ENCODE measurements at regions not wholly inside any gene's neighbourhood (a gene's known extent, or its start where the extent isn't known, plus 50 kb on each side); places are given as distances from the start of the nearest gene placed in this dataset.

- DNase-seq (ENCODE audit: low spot score): no peak
Observed at GRCh38 chr3:30331519-30331918, 274.9 kb upstream of the TGFBR2 start.

DNA sequence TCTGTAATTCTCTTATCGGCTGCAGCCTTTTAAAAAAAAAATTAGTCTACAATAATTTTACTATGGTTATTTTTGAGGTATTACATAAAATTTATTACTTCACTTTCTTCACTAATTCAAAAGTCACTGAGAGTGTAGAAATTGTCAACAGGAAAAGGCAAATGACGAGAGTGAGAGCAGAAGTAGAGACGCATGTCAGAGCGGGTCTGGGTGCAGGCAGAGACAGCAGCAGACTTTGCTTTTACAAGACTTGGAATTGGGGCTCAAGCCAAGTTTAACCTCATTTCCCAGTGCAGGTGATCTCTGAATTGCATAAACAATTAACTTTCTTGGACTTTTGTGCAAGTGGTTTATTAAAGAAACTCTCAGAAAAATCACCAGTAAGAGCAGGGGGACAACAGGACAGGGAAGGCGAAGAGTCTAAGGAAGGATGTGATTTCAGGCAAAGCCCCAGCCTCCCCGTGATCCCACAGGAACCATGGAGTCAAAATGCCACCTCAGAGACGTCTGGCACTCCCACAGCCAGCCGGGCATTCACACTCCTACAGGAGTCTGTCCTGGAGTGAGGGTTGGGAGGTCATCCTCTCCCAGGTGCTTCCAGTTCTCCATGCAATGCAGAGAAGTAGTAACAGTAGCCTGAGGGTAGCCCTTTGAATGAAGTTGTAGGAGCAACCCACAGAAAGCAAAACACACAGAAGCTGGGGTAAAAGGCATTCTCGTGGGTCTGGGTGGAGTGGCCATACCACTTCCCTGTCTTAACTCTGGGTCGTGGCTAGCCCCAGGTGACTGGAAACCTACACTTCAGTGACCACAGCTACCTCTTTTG lies 274.0 kb upstream of the TGFBR2 start:
- no peak for DNase-seq (ENCODE audit: low spot score)

DNA sequence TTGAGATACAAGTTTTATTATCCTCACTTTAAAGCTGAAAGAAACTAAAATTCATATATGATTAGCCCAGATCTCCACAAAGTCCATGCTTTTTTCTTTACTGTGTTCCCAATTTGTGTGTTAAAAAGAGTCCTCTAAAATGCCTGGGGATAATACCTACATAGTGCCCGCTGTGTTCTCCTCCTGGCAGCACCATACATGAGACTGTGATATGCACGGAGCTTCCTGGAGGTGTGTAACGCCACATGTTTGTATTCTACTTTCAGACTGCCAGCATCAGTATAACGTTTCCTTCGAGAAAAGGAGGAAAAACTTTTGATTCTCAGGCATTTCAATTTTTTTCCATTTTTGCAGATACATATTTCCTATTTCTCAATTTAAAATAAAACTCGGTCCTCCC lies 273.3 kb upstream of the TGFBR2 start:
- no peak for DNase-seq (ENCODE audit: low spot score)

- DNase-seq (ENCODE audit: low spot score): no peak
Observed at GRCh38 chr3:30333903-30334302, 272.5 kb upstream of the TGFBR2 start.

DNA sequence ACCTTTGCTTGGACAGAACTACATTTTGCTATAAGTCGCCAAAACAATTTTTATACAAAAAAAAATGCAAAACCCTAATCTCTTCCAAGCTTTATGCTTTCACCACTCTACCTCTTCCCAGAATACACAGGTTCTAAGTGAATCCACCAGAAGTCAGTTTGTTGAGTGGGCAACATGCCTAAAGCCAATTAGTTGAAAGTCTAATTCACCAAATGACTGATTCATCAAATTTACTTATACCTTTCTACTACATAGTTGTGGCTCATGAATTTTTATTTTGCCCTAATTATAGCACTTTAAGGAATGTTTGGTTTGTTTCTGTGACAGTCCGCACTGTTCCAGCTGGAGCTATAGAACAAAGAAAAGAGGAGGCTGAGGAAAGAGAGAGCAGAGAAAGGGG lies 265.9 kb upstream of the TGFBR2 start:
- no peak for DNase-seq (ENCODE audit: low spot score)

DNA sequence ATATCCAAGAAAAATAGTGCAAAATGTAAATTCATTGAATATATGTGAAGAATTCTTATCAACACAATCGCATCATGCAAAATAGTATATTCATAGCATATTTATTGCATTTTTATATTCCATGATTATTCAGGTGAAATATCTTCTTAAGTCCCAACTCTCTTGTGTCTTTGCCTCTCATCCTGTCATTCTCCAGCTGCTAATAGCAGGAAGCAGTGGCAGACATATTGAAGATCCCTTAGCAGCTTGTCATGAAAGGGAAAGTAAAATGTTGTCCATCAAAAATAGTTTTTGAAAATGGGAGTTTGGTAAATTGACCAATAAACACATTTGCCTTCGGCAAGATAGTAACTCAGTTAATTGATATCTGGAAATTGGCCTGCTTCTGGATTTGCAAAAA lies 265.3 kb upstream of the TGFBR2 start:
- DNase-seq (ENCODE audit: low spot score): no peak

GRCh38 chr3:30341851-30342250 lies 264.6 kb upstream of the TGFBR2 start:
- no peak for DNase-seq (ENCODE audit: low spot score)

DNA sequence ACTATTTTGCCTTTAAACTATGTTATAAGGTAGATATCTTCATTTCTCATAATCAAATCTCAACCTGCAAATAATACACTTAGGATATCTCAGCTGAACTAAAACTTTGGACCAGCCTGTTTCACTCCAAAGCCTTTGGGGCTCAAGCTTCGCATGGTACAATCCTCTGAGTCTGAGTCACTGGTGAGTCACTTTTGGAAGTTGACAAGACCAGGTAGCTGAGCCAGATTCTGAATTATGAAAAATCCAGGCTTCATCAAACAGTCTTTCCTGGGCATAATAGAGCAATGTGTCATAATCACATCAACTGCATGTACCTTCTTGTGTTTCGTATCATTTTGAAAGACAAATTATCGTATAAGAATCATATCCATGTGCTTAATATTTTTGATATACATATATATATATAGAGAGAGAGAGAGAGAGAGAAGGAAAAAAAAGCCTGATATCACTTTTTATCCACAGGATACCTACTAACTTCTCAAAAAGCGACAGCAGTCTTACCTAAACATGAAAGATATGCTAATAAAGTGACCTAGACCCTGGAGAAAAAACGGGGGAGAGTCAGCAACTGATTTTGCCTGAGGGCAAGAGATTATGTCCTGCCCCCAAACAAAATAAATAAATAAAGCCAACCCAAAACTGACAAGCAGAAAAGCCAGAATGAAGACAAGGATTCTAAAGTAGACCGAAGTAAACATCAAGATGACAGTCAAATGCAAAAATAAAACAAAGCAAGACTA lies 263.9 kb upstream of the TGFBR2 start:
- DNase-seq (ENCODE audit: low spot score): no peak

DNA sequence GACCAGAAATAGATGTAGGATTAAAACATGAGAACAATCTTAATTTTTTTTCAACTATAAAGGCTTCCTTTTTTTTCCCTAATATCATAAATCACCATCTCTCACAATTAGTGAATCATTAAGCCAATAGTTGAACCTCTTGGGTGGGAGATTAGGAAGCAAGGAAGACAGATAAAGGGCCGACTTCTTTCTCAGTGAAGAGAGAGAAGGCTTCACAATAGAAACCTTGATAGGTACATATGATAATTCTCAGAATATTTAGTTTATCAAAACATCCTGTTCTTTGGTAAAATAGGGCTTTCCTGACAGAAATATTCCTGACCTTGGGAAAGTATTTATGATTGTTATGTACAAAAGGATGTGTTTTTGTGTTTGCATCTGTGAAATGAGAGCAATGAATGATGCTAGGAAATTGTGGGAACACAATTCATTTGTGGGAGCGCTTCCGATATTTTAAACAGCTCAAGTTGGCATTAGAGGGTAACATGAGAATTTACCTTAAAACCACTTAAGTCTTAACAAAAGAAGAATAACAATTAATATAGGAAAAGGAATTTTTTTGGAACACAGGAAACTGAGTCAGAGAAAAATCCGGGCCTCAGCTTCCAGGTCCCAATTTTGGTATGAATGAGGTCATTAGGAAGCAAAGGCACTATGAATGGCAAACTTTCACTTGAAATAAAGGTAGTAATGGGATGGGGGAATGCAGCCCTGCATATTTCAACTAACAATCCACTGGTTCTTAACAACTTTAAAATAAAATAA lies 263.2 kb upstream of the TGFBR2 start:
- no peak for DNase-seq (ENCODE audit: low spot score)

DNA sequence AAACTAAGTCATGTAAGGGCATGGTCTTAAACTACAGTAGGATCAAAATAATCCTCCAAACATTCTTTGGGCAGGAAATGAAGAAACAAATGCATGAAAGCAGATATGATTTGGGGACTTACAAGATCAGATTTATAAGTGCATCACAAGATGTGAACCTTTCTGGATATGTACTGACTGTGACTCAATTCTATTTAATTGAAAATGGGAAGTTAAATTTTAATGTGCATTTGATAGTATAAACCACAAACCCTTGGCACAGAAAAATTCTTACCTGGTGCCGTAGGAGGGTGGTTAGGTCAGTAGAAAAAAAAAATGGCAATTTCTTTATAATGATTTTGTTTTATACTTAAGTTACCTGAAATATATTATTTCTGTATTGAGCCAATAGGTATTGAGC lies 262.5 kb upstream of the TGFBR2 start:
- DNase-seq (ENCODE audit: low spot score): no peak

DNA sequence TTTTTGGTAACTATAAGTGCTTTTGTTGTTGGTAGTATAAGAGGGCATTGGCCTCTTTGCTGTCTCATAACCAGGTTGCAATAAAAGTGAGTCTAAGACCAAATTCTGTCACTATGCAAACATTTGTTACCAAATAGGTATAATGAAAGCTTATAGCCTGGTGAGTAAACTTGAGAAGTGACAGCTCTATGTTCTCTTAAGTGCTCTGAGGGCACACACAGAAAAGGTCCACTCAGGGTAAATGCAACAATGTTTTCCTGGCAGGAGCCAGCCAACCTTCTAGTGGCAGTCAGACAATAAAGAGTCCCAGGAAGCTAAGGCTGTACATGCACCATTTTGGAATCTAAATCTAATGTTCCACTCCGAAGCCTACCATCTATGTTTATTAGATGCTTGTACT lies 262.1 kb upstream of the TGFBR2 start:
- DNase-seq (ENCODE audit: low spot score): no peak

DNA sequence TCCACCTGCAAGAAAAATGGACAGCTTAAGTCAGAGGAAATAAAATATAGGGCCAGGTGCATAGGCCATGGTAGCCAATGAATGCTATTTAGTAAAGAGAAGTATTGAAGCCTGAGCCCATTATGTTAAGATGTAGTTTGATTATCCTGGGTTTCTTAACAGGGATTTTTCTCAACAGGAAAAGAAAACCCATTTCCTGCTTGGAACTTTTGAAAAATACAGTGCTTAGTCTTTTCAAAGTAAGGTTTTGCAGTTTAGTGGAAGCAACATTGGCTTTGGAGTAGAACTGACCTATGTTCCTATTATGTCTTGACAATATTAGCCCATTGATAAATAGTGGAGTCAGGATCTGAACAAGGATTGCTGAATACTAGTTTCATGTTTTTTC lies 259.5 kb upstream of the TGFBR2 start:
- DNase-seq (ENCODE audit: low spot score): no peak

- no peak for DNase-seq (ENCODE audit: low spot score)
Observed at GRCh38 chr3:30347679-30348216, 258.7 kb upstream of the TGFBR2 start.

DNA sequence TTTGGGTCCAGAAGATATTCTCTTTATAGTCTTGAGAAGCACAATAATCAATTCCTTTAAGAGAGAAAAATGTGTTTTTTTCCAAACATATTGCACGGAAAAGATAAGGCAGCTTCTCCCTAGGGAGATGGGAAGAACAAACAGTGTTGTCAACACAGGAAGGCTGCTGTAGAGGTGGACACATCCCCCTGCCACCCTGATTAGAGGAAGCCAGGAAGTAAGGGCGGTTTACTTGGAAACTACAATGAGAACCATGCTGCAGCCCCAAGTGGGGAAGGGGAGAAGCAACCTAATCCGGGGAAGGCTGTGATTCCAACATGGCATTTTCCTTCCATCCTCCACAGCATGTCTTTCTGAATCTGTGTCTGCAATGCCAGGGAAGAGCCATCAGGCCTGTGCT lies 256.9 kb upstream of the TGFBR2 start:
- DNase-seq (ENCODE audit: low spot score): no peak

DNA sequence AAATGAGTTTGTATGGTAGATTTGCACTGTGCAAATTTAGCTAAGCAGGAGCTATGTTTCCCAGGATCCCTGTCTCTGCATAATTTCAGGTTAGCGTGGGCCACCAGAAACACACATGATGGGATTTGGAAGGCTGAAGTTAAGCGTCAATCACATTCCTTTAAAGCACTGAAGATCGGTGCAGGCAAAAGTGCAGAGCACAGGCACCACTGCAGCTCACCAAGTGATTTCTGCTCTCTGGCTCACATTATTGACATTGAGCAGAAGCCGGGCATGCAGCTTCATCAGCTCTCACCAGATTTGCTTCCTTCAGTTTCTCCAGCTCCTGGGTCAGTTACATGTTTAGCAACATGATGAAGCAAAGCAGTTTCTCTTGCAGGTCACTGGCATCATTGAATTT lies 256.4 kb upstream of the TGFBR2 start:
- DNase-seq (ENCODE audit: low spot score): no peak

- DNase-seq (ENCODE audit: low spot score): no peak
Observed at GRCh38 chr3:30350901-30351300, 255.5 kb upstream of the TGFBR2 start.

DNA sequence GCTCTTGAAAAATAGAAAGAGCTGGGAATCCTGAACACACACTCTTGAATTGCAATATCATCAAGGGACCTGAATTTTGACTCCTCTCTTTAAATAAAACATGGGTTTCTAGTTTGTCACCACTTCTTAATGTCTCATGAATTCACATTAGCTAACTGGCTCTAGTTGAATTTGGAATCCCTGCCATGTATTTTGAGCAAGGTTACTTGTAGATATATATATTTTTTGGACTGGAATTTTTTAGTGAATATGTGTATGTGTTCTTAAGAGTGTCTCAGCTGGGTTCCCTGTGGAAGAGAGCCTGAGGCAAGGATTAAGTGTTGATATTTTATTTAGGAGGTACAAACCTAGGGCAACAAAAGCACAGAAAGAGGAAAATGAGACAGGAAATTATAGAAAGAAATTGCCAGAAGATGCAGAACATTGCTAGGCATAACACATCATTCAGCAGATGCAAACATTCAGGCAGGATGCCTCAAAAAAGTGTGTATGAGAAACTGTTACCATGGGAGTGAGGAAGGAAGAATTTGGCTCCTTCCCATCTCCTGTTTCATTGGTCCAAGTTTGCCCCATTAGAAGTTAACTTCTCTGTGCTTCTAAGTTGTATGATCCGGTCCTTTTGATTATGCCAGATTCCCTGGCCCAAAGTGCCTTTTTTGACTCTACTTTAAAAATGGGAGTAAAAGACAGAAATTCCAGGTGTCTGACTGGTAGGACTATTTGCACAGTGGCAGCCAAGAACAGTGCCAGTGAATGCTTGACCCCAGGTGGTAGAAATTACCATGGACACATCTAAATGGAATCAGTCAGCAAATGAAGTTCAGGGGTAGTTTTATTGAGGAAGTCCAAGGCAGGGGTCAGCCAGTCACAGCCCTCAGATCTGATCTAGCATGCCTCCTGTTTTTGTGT lies 253.7 kb upstream of the TGFBR2 start:
- no peak for DNase-seq (ENCODE audit: low spot score)

- DNase-seq (ENCODE audit: low spot score): no peak
Observed at GRCh38 chr3:30353711-30354467, 252.5 kb upstream of the TGFBR2 start.

- no peak for DNase-seq (ENCODE audit: low spot score)
Observed at GRCh38 chr3:30354513-30354912, 251.9 kb upstream of the TGFBR2 start.

DNA sequence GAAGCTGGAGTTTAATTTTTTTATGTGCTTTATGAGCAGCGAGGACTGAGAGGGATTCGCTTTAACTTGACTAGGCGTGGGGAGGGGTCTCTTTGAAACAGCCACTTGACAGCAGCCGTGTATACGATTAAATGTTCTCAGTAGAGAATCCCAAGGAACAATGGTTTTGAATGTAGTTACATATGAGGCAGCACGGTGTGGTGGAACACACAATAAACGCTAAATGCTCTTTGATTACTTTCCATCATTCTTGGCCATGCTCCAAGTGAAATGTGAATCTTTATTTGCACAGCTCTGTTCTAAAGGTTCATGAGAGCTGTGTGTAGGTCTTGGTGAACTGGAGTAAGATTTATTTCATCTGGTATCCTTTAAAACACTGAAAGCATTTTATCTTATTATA lies 251.4 kb upstream of the TGFBR2 start:
- no peak for DNase-seq (ENCODE audit: low spot score)

DNA sequence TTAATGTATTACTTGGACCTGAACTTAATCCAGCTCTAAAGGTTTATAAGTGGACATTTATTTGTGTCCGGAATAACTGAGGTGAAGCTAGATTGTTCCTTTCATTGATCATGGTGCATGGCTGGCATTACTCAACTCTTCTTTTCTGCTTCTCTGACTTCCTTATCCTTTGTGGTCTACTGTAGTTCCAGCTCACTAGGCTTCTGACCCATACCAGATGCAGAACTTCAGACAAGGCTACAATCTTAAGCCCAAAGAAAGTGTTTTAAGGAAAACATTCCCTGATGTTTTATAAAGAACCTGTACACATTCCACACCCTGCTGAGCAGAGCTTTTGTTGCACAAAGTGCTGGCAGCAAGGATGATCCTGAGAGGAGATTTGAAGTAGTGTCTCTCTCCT lies 250.8 kb upstream of the TGFBR2 start:
- DNase-seq (ENCODE audit: low spot score): no peak

All from globus pallidus (tissue), 1 donor.